GM21447 (cell line): ENCODE measurements at regions not wholly inside any gene's neighbourhood (a gene's known extent, or its start where the extent isn't known, plus 50 kb on each side); places are given as distances from the start of the nearest gene placed in this dataset.
"Not testable (repeated sequence)": the region's sequence is repeated elsewhere in the genome, so short reads cannot be mapped to it uniquely, and the experiment has no call there.

Experiments used
- ATAC-seq: cut with Tn5 transposase; IDR thresholded peaks from one replicate; pipeline ENCODE4 v1.9.1; 2021; ENCODE audit not compliant: unreplicated experiment

DNA sequence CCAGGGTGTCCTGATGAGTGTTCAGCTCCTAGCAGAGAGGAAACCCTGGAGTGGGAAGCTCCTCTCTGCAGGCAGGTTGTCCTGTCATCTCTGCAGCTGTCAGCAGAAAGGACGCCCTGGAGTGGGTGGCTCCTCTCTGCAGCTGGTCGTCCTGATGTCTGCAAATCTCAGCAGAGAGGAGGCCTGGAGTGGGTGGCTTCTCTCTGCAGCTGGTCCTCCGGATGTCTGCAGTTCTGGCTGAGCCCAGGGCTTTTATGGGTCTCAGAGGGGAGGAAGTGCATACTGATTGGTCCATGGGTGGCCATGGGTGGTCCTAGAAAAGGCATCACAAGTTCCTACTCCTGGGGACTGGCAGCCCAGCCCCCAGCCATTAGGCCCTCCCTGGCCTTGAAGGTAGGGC is 102.6 kb upstream of the BNIP2 start:
- ATAC-seq, result no peak

DNA sequence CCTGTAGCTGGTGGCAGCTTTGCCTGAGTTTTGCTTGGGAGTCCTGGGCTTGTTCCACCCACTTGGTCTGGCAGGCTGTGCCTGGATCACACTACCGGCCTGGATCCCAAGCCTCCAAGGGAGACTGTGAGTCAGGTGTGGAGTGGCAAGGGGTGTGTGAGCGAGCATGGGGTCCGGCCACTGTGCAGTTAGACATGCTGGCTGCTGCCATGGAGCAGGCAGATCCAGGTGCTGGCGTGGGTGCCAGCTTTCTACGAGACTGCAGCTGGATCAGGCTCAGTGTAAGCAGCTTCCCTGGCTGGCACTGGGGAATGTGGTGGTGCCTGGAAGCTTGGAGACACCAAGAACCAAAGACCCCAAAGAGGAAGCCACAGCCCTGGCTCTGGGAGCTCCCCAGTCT is 102.0 kb upstream of the BNIP2 start:
- ATAC-seq, result no peak

DNA sequence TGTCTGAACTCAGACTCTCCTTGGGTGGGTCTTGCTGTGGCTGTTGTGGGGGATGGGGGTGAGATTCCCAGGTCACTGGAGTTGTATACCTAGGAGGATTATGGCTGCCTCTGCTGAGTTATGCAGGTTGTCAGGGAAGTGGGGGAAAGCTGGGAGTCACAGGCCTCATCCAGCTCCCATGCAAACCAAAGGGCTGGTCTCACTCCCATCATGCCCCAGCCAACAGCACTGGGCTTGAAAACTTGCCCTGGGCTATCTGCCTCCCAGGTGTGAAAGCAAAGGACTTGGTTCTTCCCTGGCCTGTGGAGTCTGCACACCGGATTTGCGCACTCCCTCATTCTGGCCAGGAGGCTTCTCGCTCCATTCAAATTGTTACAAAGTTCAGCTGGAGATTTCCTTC is 97.3 kb upstream of the BNIP2 start:
- ATAC-seq, result not testable (repeated sequence)

DNA sequence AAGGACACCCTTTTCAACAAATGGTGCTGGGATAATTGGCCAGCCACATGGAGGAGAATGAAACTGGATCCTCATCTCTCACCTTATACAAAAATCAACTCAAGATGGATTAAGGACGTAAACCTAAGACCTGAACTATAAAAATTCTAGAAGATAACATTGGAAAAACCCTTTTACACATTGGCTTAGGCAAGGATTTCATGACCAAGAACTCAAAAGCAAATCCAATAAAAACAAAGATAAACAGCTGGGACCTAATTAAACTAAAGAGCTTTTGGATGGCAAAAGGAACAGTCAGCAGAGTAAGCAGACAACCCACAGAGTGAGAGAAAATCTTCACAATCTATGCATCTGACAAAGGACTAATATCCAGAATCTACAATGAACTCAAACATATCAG is 96.9 kb upstream of the BNIP2 start:
- ATAC-seq, result not testable (repeated sequence)

GRCh38 chr15:59783774-59784520 is 94.8 kb upstream of the BNIP2 start:
- not testable (repeated sequence) for ATAC-seq

- no peak for ATAC-seq
Observed at GRCh38 chr15:59779110-59779509, 90.0 kb upstream of the BNIP2 start.

DNA sequence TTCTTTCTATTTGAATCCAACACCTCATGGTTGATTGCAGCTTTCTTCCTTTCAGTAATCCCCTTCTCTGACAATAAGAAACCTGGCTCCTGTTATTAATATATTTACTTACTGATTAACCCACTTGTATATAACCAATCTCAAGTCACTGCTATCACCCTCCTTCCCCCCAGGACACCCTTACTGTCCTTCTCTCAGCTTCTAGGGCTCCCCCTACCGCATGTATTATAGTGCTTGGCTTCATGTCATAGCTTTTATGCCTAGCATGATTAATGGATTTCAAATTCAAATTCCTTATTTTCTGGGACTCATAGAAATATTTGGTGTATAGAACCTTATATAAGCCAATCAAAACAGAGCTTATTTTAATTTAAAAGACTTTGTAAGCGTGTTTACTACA is 75.7 kb upstream of the BNIP2 start:
- no peak for ATAC-seq

- no peak for ATAC-seq
Observed at GRCh38 chr15:59762558-59762957, 73.4 kb upstream of the BNIP2 start.

GRCh38 chr15:59760256-59760655 is 71.1 kb upstream of the BNIP2 start:
- not testable (repeated sequence) for ATAC-seq

- no peak for ATAC-seq
Observed at GRCh38 chr15:59751552-59752413, 62.7 kb upstream of the BNIP2 start.

DNA sequence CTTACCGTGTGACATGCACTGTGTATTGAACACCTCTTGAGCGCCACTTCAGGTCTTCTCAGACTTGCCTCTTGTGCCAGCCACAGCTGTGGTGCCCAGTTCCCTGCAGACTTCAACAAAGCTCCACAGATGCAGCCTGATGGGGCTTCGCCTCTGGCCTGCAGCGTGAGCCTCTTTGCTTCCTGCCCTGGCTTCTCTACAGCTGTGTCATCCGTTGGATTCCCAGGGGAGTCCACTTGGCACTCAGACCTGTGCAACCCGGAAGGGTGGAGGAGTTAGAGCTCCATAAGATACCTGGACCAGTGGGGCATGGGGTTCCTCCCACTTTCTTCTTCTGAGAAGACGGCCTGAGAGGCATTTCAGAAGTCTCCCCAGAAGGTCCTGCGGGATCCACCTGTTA is 57.7 kb upstream of the BNIP2 start:
- no peak for ATAC-seq

DNA sequence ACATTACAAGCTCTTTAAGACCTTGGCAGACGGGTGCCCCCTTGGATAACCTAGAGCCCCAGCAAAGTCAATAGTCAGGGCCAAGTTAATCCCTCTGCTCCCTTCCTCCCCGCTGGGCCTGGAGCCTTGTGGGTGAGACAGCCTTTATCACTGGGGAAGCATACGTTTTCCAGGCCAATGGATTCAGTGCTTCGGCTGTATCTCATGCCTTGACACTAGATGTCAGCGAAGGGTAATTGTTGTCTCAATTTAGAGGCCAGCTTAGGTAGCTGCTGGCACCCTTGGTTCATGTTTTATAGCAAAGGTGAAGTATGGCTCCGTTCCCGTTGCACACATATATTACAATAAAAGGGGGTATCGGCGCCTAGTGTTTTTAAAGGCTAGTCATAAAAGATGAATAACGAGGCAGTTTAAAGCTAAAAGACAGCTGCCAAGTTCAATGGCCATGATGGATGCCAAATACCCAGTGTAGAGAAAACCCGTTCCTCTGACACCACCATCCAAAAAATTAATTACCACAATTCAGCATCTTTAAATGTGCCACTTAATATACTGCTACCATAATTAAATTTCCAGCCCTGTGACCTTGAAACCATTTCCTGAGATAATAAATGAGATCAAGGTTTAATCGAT is 52.3 kb upstream of the BNIP2 start:
- no peak for ATAC-seq

GRCh38 chr15:59739557-59740186 is 50.6 kb upstream of the BNIP2 start:
- no peak for ATAC-seq
